ENCODE measurements at regions not wholly inside any gene's neighbourhood (a gene's known extent, or its start where the extent isn't known, plus 50 kb on each side); places are given as distances from the start of the nearest gene placed in this dataset.

GRCh38 chr10:78961760-78962159 is 107.0 kb upstream of the ZMIZ1 start:
- no peak for TF ChIP-seq POLR2A (IDR thresholded peaks at IDR 0.05)
- no peak for TF ChIP-seq CTCF (IDR thresholded peaks at IDR 0.05)
